Upper lobe of right lung (tissue), 1 donor: ENCODE measurements at regions not wholly inside any gene's neighbourhood (a gene's known extent, or its start where the extent isn't known, plus 50 kb on each side); places are given as distances from the start of the nearest gene placed in this dataset.
A peak's percentile ranks its signal among the peaks of the same experiment; 100 is the strongest.

ENCODE experiments used
- ATAC-seq: fragments of 200-7000 bp; cut with Tn5 transposase; one replicate; pipeline ENCODE4 v1.9.1; 2020; ENCODE audit warnings: mild to moderate bottlenecking, moderate library complexity
- DNase-seq: peaks from one replicate; pipeline ENCODE4 v3.0.0-alpha.2; 2020
- H3K27ac ChIP-seq: fragments of 200-600 bp; one replicate; pipeline ENCODE4 v1.8.0; 2022
- H3K27me3 ChIP-seq: fragments of 200-600 bp; one replicate; pipeline ENCODE4 v1.8.0; 2022; ENCODE audit warnings: mild to moderate bottlenecking
- H3K36me3 ChIP-seq: fragments of 200-600 bp; one replicate; pipeline ENCODE4 v1.8.0; 2022
- H3K4me1 ChIP-seq: fragments of 200-600 bp; one replicate; pipeline ENCODE4 v1.8.0; 2022
- H3K4me3 ChIP-seq: fragments of 200-600 bp; one replicate; pipeline ENCODE4 v1.8.0; 2022; ENCODE audit warnings: mild to moderate bottlenecking
- H3K9me3 ChIP-seq: fragments of 200-600 bp; one replicate; pipeline ENCODE4 v1.8.0; 2022
- CTCF ChIP-seq: fragments of 200-600 bp; IDR thresholded peaks from one replicate; pipeline ENCODE4 v1.8.0; 2022; ENCODE audit warnings: antibody characterized with exemption
- intact Hi-C: fragments of 100-400 bp; cut with DNase I; formaldehyde crosslinking; loops from one replicate; pipeline ENCODE4 v1.11.0; 2022
- donor health status: DM: no; HTN: yes; CAD: no; lungs with severe emphysema.

GRCh38 chr9:118586978-118587377, 782.3 kb downstream of the BRINP1 start:
- H3K36me3 ChIP-seq: no peaks in the 10 kb centered on the region
- intact Hi-C loops: no loop called here
- no peaks in the 10 kb centered on the region for H3K27me3 ChIP-seq
- H3K4me1 ChIP-seq: no peaks in the 10 kb centered on the region
- no peak for TF ChIP-seq CTCF
- H3K27ac ChIP-seq: no peak overlapping the region
- DNase-seq (no peak), ATAC-seq (no peak)
- no peaks in the 10 kb centered on the region for H3K9me3 ChIP-seq
- H3K4me3 ChIP-seq: no peak overlapping the region

- ATAC-seq (no peak), DNase-seq (no peak)
- intact Hi-C loops: no loop called here
- H3K27ac ChIP-seq: no peak overlapping the region
- no peak overlapping the region for H3K4me3 ChIP-seq
- no peak for TF ChIP-seq CTCF
- no peaks in the 10 kb centered on the region for H3K4me1 ChIP-seq
- H3K27me3 ChIP-seq: no peaks in the 10 kb centered on the region
- H3K9me3 ChIP-seq: no peaks in the 10 kb centered on the region
- no peaks in the 10 kb centered on the region for H3K36me3 ChIP-seq
These were observed 774.8 kb downstream of the BRINP1 start for GRCh38 chr9:118594428-118594827.

- peak; percentile 84 for ATAC-seq
- no peak for DNase-seq
- Histone ChIP-seq H3K27me3 (no peaks in the 10 kb centered on the region), H3K4me3 (no peak overlapping the region), H3K9me3 (no peaks in the 10 kb centered on the region), H3K36me3 (no peaks in the 10 kb centered on the region), H3K4me1 (no peaks in the 10 kb centered on the region), H3K27ac (no peak overlapping the region)
- intact Hi-C loops: no loop called here
- TF ChIP-seq CTCF: peak; percentile 36
These were observed 773.4 kb downstream of the BRINP1 start for GRCh38 chr9:118595719-118596305.

GRCh38 chr9:118596374-118597015, 772.7 kb downstream of the BRINP1 start:
- Histone ChIP-seq H3K27ac (no peak overlapping the region), H3K27me3 (no peaks in the 10 kb centered on the region), H3K36me3 (no peaks in the 10 kb centered on the region), H3K9me3 (no peaks in the 10 kb centered on the region), H3K4me3 (no peak overlapping the region), H3K4me1 (no peaks in the 10 kb centered on the region)
- DNase-seq: no peak
- no peak for ATAC-seq
- TF ChIP-seq CTCF: no peak
- intact Hi-C loops: no loop called here

GRCh38 chr9:118606668-118607067, 762.6 kb downstream of the BRINP1 start:
- Histone ChIP-seq H3K36me3 (no peaks in the 10 kb centered on the region), H3K9me3 (no peaks in the 10 kb centered on the region), H3K27me3 (no peaks in the 10 kb centered on the region), H3K4me1 (no peaks in the 10 kb centered on the region), H3K27ac (no peak overlapping the region), H3K4me3 (no peak overlapping the region)
- ATAC-seq (no peak), DNase-seq (no peak)
- no peak for TF ChIP-seq CTCF
- intact Hi-C loops: no loop called here
